ENCODE measurements at regions not wholly inside any gene's neighbourhood (a gene's known extent, or its start where the extent isn't known, plus 50 kb on each side); places are given as distances from the start of the nearest gene placed in this dataset.

- TF ChIP-seq, protein P1, sequence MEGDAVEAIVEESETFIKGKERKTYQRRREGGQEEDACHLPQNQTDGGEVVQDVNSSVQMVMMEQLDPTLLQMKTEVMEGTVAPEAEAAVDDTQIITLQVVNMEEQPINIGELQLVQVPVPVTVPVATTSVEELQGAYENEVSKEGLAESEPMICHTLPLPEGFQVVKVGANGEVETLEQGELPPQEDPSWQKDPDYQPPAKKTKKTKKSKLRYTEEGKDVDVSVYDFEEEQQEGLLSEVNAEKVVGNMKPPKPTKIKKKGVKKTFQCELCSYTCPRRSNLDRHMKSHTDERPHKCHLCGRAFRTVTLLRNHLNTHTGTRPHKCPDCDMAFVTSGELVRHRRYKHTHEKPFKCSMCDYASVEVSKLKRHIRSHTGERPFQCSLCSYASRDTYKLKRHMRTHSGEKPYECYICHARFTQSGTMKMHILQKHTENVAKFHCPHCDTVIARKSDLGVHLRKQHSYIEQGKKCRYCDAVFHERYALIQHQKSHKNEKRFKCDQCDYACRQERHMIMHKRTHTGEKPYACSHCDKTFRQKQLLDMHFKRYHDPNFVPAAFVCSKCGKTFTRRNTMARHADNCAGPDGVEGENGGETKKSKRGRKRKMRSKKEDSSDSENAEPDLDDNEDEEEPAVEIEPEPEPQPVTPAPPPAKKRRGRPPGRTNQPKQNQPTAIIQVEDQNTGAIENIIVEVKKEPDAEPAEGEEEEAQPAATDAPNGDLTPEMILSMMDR (IDR thresholded peaks at IDR 0.05), result no peak
- TF ChIP-seq EHMT2 (IDR thresholded peaks at IDR 0.05; ENCODE audit: low read depth) (no peak), EP300 (IDR thresholded peaks at IDR 0.05) (no peak), CHD4 (IDR thresholded peaks at IDR 0.05; ENCODE audit: borderline replicate concordance) (no peak), NFE2L2 (conservative IDR thresholded peaks at IDR 0.05; ENCODE audit: low read length) (no peak), JUN (IDR thresholded peaks at IDR 0.05) (no peak)
- TF ChIP-seq, protein P2, sequence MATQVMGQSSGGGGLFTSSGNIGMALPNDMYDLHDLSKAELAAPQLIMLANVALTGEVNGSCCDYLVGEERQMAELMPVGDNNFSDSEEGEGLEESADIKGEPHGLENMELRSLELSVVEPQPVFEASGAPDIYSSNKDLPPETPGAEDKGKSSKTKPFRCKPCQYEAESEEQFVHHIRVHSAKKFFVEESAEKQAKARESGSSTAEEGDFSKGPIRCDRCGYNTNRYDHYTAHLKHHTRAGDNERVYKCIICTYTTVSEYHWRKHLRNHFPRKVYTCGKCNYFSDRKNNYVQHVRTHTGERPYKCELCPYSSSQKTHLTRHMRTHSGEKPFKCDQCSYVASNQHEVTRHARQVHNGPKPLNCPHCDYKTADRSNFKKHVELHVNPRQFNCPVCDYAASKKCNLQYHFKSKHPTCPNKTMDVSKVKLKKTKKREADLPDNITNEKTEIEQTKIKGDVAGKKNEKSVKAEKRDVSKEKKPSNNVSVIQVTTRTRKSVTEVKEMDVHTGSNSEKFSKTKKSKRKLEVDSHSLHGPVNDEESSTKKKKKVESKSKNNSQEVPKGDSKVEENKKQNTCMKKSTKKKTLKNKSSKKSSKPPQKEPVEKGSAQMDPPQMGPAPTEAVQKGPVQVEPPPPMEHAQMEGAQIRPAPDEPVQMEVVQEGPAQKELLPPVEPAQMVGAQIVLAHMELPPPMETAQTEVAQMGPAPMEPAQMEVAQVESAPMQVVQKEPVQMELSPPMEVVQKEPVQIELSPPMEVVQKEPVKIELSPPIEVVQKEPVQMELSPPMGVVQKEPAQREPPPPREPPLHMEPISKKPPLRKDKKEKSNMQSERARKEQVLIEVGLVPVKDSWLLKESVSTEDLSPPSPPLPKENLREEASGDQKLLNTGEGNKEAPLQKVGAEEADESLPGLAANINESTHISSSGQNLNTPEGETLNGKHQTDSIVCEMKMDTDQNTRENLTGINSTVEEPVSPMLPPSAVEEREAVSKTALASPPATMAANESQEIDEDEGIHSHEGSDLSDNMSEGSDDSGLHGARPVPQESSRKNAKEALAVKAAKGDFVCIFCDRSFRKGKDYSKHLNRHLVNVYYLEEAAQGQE (IDR thresholded peaks at IDR 0.05), result no peak
Observed at GRCh38 chr12:115343601-115344000, 659.6 kb upstream of the TBX3 start.

All from A549 (cell line).